NCI-H2107 treated with DMSO at 0.1 percent for 48 hours (cell line): ENCODE measurements at regions not wholly inside any gene's neighbourhood (a gene's known extent, or its start where the extent isn't known, plus 50 kb on each side); places are given as distances from the start of the nearest gene placed in this dataset.

Source experiments
- DNase-seq: peaks from one replicate; lab custom pipeline; 2025; ENCODE audit not compliant: unreplicated experiment; lab: John Stamatoyannopoulos, UW

- DNase-seq, result no peak
These were observed 759.6 kb downstream of the MED13L start for GRCh38 chr12:115517913-115518312.

DNA sequence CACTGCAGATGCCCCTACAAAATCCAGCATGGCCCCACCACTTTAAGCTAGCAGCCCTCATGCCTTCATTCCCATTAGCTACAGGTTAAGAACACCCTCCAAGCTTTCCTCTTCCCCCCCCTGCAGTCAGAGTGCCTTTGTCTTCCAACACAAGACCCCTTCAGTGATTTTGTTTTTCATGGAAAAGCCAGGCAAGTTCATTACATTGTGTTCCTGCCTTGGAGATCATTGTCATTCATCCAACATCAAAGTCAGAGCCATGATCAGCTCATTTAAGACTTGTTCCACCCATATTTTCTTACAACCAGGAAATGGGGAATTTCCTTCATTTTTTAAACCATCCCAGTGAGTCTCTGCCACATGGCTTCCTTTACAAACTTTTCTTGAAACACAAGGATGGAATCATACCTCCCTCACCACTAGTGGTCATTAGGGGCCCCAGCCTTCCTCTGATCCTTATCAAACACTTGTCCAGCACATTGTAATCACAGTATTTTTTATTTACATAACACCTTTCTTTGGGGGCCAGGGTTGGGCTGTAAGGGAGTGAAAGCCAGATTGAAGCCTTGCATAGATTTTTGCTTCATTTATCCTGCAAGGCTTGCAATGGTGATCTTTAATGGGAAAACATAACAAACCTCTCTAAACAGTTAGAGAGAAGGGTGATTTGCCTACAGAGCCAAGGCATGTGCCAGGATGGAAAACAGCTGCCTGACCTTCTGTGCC lies 765.3 kb downstream of the MED13L start:
- DNase-seq, result no peak

GRCh38 chr12:115511305-115511704 lies 766.2 kb downstream of the MED13L start:
- DNase-seq, result no peak

DNA sequence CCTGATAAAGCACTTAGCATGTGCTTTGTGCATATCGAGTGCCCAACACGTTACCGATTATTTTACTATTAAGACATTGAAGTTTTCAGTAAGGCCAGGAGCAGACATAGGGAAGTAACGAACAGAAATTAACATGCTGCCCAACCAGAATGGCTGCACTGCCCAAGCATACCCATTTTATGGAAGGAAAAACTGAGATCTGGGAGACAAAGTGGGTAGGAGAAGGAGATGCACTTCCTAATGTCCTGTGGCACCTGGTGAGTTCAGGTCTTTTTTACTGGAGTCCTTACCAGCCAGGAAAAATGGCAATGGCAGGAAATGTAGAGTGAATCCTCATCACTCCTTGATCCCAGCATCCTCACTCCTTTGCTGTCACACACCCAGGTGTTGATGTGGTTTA lies 768.5 kb downstream of the MED13L start:
- DNase-seq, result no peak

DNA sequence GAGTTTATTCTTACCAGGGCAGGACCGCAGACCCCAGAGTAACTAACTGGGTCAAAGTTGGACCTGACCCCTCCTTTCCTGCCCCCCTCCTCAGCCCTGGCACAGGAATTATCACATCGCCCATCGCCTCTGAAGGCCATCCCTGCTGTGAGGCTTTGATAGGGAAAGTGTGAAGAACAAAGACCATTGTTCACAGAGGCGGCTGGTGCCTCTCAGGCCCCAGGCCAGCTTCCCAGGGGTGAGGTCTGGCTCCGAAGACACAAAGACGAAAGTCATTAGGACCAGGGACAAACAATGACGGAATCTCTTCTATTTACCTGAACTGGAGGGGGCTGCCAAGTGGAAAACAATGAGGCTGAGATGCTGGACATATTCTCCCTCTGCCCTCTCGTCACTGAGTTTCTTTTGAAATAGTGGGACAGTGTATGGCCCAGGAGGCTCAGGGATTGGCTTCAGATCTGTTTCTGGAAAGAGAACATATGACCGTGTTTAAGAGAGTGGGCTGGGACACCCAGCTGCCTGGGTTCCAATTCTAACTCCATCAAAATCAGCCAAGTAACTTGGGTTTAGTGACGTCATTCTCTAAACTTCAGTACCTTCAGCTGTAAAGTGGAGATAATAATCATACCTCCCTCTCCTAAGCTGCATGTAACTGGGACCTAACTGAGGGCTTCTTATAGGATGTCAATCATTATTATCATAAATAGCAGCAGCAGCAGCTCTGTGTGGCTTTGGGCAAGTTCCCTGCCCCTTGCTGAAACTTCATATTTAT lies 769.4 kb downstream of the MED13L start:
- no peak for DNase-seq

DNA sequence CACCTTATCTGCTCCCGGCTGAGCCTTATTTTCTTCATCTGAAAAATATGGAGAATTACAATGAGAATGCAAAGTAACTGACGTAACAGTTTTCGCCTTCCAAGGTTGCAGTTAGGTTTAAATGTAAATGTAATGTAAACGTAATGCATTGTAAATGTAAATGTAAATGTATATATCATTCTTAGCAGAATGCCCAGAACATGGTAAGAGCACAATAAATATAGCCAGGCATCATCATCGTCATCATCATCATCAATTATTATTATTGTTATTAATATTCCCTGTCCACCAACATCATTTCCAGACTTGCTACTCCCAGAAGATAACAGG lies 770.0 kb downstream of the MED13L start:
- no peak for DNase-seq

- no peak for DNase-seq
These were observed 770.5 kb downstream of the MED13L start for GRCh38 chr12:115506822-115507559.

DNA sequence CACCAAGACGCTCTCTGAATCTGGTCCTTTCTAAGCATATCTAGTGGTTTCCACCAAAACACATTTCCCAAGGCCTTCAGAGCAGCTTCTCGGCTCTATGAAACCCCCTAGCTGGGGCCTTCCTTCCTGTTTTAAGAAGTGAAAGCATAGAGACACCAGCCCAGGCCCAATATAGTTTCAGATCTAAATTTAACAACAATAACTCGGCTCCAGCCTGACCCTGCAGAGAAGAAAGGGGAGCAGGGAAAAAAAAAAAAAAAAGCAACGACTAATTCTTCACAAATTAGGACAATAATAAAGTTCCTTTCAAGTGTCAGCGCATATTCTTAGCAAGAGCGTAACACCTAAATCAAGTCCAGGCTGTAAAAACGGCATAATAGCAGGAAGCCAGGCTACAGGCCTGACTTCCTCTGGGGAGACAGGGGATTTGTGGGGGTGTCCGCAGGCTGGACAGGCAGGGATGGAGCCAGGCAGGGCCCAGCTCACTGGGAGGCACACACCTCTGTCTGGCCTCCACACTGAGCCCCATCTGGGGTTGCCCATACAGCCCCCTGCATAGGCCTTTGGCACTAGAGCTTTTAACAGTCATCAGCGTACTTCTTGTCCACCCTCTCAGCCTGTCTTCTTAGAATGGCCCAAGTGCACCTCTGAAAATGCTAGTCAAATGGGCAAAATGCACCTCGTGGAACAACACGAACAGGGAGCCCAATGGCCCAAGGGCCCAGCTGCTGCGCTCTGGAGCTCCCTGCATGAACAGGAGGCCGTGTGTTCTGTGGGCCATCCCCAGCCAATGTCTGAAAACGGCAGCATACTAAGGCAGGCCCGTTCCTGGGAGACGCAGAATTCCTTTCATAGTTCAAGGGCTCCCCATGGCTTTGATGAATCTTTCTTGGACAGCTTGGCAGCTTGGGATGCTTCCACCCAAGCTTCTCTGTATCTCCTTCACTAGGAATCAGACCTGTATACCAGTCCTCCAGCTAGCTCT lies 772.9 kb downstream of the MED13L start:
- DNase-seq, result no peak

- no peak for DNase-seq
These were observed 776.6 kb downstream of the MED13L start for GRCh38 chr12:115500872-115501271.

GRCh38 chr12:115495300-115495699 lies 782.2 kb downstream of the MED13L start:
- no peak for DNase-seq

- no peak for DNase-seq
These were observed 784.9 kb downstream of the MED13L start for GRCh38 chr12:115492553-115492952.

- DNase-seq, result no peak
These were observed 785.8 kb downstream of the MED13L start for GRCh38 chr12:115491511-115492250.

GRCh38 chr12:115489253-115489652 lies 788.2 kb downstream of the MED13L start:
- no peak for DNase-seq

- DNase-seq, result no peak
These were observed 791.5 kb downstream of the MED13L start for GRCh38 chr12:115485967-115486366.

DNA sequence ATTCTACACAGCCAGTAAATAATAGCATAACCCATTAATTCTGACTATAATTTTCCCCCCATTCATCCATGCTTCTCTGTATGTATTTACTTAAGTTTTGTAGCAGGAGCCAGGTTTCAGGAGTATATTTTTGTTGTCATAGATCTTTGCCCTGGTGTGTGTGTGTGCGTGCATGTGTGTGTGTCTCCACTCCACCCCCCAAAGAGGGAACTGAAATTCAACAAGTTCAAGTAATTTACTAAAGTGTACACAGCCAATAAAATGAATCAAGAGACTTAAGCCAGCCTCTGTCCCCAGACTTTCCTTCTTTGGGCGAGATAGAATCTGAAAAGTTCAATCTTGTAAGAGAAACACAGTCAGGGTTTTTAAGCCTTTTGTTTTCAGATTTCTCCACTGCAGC lies 792.0 kb downstream of the MED13L start:
- DNase-seq, result no peak

- DNase-seq, result no peak
These were observed 794.5 kb downstream of the MED13L start for GRCh38 chr12:115482943-115483342.

- no peak for DNase-seq
These were observed 796.4 kb downstream of the MED13L start for GRCh38 chr12:115481141-115481540.

- no peak for DNase-seq
These were observed 794.5 kb upstream of the TBX3 start for GRCh38 chr12:115478505-115478904.

DNA sequence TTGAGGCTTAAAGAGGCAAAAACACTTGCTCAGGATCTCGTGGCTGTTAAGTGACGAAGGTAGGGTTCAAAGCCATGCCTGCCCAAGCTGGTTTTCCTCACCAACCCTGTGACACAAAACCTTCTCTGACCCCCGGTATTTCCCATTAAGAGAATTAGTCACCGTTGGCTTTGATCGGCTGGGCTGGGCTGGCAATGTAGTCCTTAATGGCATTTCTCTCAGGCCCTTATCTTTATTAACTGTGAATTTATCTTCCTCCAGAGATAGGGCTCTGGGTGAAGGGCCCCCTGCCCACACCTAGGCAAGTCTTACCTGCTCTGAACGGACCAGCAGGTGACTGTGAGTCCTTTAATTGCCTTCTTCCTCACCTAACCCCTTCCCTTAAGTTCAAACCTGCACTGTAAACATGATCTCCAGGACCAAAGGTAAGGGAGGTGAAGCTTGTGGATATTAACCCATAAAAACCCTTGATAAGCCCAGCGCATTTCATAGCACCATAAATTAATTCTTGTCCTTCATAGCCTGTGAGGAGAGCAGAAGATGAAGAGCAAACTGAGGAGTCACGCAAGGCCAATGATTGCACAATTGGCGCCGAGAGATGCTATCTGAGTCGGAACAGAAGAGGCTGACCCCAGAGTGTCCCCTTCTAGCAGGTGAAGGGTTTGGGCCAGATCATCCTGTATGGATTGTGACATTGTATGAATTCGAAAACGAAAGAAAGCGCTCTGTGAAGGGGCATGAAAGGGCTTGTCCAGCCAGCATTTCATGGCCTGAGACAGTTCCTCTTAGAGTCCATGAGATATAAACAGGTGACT lies 790.8 kb upstream of the TBX3 start:
- DNase-seq, result no peak
